GM12878 (cell line): ENCODE measurements at regions not wholly inside any gene's neighbourhood (a gene's known extent, or its start where the extent isn't known, plus 50 kb on each side); places are given as distances from the start of the nearest gene placed in this dataset.

Experiments used
- BHLHE40 ChIP-seq, 2 experiments: fragments of 450-650 bp in 1 of 2; IDR thresholded peaks; 2 replicates each; pipeline ENCODE4 v1.6.1; 2011 to 2017; ENCODE audit warnings: low read depth in 2 of 2, borderline replicate concordance in 1 of 2, improper control_type of control experiment in 1 of 2, low read length in 1 of 2, mild to moderate bottlenecking in 1 of 2
- FOXM1 ChIP-seq: IDR thresholded peaks from 2 replicates; pipeline ENCODE4 v1.6.1; 2012; ENCODE audit warnings: low read depth, mild to moderate bottlenecking, inconsistent platforms, low read length, moderate library complexity
- MAX ChIP-seq: IDR thresholded peaks from 2 replicates; pipeline ENCODE4 v1.6.1; 2012; ENCODE audit warnings: low read depth, low read length, improper control_type of control experiment
- ZNF592 ChIP-seq: fragments of 450-650 bp; IDR thresholded peaks from 2 replicates; pipeline ENCODE4 v1.6.1; 2017; ENCODE audit warnings: mild to moderate bottlenecking, moderate library complexity

DNA sequence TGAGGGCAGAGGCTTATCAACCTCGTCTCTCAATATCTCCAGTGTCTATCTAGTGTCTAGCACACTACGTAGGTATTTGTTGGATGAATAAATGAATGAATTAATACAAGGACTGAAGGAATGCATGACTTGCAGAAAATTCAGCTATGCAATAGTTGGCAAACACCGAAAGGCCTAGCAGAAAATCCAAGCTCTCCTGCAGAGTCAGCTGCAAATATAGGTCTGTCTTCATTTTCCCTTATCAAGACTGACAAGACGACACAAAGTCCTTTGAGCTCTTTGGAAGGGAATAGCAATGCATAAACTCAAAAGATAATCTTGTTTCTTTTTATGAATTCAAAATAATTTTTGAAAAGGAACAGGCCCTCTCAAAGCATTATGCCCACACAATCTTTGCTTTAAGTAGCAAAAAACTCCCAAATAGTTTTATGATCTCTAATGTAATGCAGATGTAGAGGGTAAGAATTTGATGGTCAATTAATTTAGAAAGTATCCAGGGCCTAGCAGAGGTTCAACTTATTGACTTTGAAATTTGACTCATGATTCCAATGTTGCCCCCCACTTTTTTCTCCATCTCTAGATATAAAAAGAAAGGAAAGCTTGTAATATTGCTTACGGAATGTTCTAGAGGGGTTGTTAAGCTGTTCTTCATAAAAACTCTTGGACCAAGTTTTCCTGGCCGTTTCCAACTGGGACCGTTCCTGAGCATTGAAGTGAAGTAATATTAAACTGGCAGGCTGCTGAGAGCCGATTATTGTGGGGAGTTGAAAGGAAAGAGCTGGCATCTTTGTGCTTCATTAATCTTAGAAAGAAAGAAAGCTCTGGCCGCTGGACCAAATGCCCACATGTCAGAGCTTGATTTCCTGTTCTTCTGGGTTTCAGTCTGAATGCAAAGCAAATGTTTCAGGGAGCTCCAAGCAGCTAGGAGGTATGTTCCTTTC is 227.3 kb downstream of the HS3ST3A1 start:
- TF ChIP-seq ZNF592: no peak
- no peak for TF ChIP-seq MAX
- no peak for TF ChIP-seq BHLHE40 (IDR thresholded peaks at IDR 0.05; ENCODE audit: borderline replicate concordance in 1 of 2, low read depth in 2 of 2, low read length in 1 of 2)
- no peak for TF ChIP-seq FOXM1
